ENCODE measurements at regions not wholly inside any gene's neighbourhood (a gene's known extent, or its start where the extent isn't known, plus 50 kb on each side); places are given as distances from the start of the nearest gene placed in this dataset.

DNA sequence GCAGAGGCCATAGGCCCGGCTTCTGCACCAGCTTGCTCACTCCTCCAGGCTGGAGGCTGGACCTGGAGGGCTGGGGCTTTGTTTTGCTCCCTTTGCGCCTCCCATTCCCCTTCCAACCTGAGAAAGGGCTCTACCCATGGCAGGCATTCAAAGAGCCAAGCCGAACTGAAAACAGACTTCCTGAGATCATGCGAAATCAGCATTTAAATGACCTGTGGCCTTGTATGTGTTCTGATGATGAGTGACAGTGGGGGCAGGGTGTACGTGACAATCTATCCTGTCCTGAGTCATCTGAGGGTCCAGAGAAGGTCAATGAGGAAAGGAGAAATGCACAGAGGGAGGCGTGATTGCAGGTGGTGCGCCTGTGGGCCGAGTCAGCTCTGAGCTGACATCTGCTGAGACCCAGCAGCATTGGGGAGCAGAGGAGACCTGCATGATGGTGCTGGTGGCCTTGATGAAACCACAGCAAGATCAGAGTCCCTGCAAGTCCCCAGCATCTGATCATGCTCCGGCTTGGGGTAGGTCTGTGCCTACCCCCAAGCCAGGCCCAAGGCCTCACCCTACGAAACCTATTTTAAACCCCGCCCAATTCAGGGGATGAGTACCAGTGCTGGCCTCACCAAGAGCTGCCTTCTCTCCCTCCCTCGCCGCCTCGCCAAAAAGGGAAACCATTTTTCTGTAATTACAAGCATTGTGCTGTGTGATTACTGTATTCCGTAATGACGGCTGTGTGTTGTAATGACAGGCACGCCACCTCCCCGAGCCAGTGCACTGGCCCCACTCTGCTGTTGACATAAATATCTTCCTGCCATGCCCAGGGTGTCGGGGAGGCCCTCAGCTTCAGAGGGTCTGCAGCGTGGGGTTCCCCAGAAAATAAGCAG is 95.2 kb upstream of the ANO1 start:
- no peak for ATAC-seq
- intact Hi-C loops (cut with DNase I), result no loop called here
- WGBS, result 83% methylated on average over 20 of the region's 20 CpGs
- Histone ChIP-seq H3K27ac (ENCODE audit: low read length) (no peak overlapping the region), H3K4me1 (ENCODE audit: control insufficient read depth, insufficient read depth, low read length) (no peaks in the 10 kb centered on the region), H3K9me3 (ENCODE audit: control insufficient read depth, low read length) (no peaks in the 10 kb centered on the region), H3K4me3 (ENCODE audit: low read length) (no peak overlapping the region), H3K27me3 (ENCODE audit: control insufficient read depth, insufficient read depth) (no peaks in the 10 kb centered on the region)
- no peak for DNase-seq

DNA sequence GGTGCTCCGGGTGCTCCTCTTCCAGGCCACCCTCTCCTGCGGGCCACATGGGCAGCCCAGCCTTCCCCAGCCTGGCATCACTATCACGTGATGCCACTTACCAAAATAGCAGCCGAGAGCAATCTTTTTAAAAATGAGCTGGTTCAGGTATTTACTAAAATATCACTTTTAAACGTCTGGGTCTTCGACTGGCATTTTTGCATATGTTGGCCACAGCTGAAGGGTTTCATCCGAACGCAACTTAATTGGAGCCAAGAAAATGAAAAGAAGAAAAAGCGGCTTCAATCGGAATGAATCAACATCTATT is 94.6 kb upstream of the ANO1 start:
- intact Hi-C loops (cut with DNase I), result no loop called here
- no peak for DNase-seq
- H3K27me3 ChIP-seq (ENCODE audit: control insufficient read depth, insufficient read depth), result no peaks in the 10 kb centered on the region
- H3K4me1 ChIP-seq (ENCODE audit: control insufficient read depth, insufficient read depth, low read length), result no peaks in the 10 kb centered on the region
- H3K4me3 ChIP-seq (ENCODE audit: low read length), result no peak overlapping the region
- WGBS, result 71% methylated on average over 10 of the region's 10 CpGs
- no peaks in the 10 kb centered on the region for H3K9me3 ChIP-seq (ENCODE audit: control insufficient read depth, low read length)
- ATAC-seq, result no peak
- no peak overlapping the region for H3K27ac ChIP-seq (ENCODE audit: low read length)

DNA sequence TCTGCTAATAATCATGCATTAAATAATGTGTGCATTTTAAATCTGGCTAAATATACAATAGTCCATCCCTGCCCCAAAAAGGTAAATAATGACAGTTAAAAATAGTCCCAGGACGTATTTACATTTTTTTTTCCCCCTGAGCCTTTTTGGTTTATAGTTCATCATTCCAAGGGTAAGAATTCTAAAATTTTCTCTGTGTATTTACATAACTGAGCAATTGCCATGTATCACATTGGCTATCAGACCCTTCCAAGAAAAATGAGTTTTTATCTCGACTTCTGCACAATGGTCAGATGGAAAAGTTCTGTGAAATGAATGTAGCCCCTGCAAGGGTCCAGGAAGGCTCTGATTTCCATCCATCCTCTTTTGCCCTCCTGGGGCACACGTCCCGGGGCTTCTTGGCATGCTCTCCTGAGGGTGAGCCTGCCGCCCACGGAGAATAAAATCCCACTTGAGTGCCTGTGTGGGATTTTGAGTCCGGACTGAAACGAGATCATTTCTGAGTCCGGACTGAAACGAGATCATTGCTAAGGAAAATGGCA is 94.1 kb upstream of the ANO1 start:
- no peaks in the 10 kb centered on the region for H3K27me3 ChIP-seq (ENCODE audit: control insufficient read depth, insufficient read depth)
- ATAC-seq, result no peak

DNA sequence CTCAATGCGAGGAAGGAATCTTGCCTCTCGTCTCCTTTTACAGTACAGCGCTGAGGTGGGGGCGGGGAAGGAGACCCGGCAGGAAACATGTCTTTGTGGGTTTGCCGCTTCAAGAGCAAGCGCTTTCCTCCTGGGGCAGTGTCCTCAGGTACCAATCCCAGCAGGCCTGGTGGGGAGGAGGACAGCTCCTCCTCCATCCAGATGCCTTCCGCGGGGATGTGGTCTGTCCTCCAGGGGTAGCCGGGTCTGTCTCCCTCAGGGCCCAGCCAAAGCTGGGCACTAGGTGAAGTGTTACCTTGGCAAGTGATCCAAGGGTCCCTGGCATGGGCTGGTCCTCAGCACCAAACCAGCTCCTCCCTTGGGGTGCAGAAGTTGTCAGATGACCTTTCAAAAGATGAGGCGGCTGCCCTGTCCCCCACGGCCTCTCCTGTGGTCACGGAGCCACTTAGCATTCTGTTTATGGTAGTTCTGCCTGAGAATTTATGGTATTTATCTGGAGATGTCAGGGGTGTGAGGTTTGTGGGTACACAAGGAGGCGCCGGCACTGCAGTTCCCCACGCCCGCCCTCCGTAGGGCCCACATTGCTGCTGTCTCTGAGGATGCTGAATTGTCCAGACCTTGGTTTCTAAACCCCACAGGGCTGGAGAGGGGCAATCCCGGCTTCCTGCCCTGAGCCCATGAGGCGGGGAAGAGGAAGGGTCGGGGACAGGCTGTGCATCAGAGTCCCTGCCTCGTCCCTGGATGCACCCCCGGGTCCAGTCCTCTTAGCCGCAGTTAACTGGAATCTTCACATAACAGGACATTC is 93.5 kb upstream of the ANO1 start:
- 27% methylated on average over 24 of the region's 24 CpGs for WGBS
- ATAC-seq (no peak), DNase-seq (no peak)
- no peak overlapping the region for H3K4me3 ChIP-seq (ENCODE audit: low read length)
- intact Hi-C loops (cut with DNase I), result no loop called here
- H3K9me3 ChIP-seq (ENCODE audit: control insufficient read depth, low read length), result no peaks in the 10 kb centered on the region
- H3K4me1 ChIP-seq (ENCODE audit: control insufficient read depth, insufficient read depth, low read length), result no peaks in the 10 kb centered on the region
- no peak overlapping the region for H3K27ac ChIP-seq (ENCODE audit: low read length)
- H3K27me3 ChIP-seq (ENCODE audit: control insufficient read depth, insufficient read depth), result no peaks in the 10 kb centered on the region

More for the DNA sequence above, 94.1 kb upstream of the ANO1 start:
- Histone ChIP-seq H3K4me3 (ENCODE audit: low read length) (no peak overlapping the region), H3K4me1 (ENCODE audit: control insufficient read depth, insufficient read depth, low read length) (no peaks in the 10 kb centered on the region), H3K9me3 (ENCODE audit: control insufficient read depth, low read length) (no peaks in the 10 kb centered on the region), H3K27ac (ENCODE audit: low read length) (no peak overlapping the region)
- intact Hi-C loops (cut with DNase I), result no loop called here
- WGBS, result 16% methylated on average over 10 of the region's 10 CpGs
- no peak for DNase-seq

DNA sequence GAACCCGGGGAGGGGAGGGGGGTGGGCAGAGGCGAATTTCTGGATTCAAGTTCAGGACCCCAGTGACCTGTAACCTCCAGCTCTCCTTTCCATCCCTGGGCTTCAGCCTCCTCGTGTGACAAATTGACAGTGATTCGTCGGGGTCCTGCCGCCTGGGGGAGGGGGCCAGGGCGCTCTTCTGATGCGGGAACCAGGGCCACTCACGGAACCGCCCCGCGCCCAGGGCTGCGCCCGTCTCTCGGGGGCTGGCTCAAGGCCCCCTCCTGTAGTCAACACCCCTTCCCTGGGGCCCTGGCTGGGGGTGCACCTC is 92.8 kb upstream of the ANO1 start:
- H3K27me3 ChIP-seq (ENCODE audit: control insufficient read depth, insufficient read depth), result no peaks in the 10 kb centered on the region
- peak overlapping the region; percentile 20 for H3K4me3 ChIP-seq (ENCODE audit: low read length)
- H3K9me3 ChIP-seq (ENCODE audit: control insufficient read depth, low read length), result no peaks in the 10 kb centered on the region
- WGBS, result 3% methylated on average over 15 of the region's 15 CpGs
- DNase-seq, result no peak
- no peak overlapping the region for H3K27ac ChIP-seq (ENCODE audit: low read length)
- no peaks in the 10 kb centered on the region for H3K4me1 ChIP-seq (ENCODE audit: control insufficient read depth, insufficient read depth, low read length)
- no peak for ATAC-seq
- intact Hi-C loops (cut with DNase I), result no loop called here

DNA sequence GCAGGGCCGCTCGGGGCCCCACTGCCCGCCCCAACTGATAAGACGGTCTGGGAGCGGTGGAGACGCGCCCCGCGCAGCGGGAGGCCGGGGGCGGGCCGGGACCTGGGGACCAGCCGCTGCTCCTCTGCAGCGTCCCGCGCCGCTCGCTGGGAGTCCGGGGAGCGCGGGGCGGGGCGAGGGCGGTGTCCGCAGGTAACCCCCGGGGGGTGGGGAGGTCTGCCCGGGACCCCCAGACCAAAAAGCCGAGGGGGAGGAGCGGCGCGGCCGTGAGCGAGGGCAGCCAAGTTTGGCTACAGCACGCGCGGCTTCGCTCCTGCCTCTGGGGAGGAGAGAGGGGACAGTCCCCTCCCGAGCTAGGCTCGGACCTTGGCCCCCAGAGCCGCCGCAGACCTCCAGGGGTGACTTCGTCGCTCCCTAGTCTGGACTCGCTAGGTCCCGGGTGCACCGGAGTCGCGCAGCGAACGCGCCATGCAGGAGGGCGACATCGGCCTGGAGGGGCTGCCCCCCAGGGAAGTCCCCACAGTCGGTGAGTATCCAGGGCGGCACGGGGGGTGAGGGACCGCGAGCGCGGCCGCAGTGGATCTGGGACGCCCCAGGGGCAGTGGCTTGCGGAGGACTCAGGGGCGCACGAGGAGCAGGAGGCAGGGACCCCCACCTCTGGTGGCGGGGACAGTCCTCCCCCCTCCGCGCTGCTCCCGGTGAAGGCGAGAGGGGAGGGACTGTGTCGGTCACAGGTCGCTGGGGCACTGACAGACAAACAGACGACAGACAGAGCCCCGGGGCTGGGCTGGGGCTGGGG is 92.3 kb upstream of the ANO1 start:
- no peak overlapping the region for H3K27ac ChIP-seq (ENCODE audit: low read length)
- WGBS, result 1% methylated on average over 75 of the region's 75 CpGs
- no peaks in the 10 kb centered on the region for H3K4me1 ChIP-seq (ENCODE audit: control insufficient read depth, insufficient read depth, low read length)
- H3K9me3 ChIP-seq (ENCODE audit: control insufficient read depth, low read length), result no peaks in the 10 kb centered on the region
- DNase-seq (peak in 1 of 3 donors; percentile 69), ATAC-seq (peak; percentile 25 to 29)
- H3K4me3 ChIP-seq (ENCODE audit: low read length), result peak overlapping the region; percentile 20
- no peaks in the 10 kb centered on the region for H3K27me3 ChIP-seq (ENCODE audit: control insufficient read depth, insufficient read depth)
- intact Hi-C loops (cut with DNase I), result no loop called here

DNA sequence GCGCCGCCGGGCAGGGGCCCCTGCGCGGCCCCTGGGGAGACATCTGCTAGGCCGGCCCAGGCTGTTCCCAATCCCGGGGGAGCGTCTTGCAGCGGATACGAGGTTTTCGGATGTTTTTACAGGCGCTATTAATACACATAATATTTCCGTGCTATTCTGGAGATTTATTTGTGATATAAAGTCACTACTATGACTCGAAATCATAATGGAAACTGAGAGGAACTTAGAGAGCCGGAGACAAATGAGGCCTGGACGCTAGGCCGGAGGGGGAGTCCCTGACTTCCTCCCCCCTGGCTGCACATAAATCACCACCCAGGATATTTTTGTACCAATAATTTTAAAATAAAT is 91.7 kb upstream of the ANO1 start:
- H3K27ac ChIP-seq (ENCODE audit: low read length), result no peak overlapping the region
- DNase-seq, result no peak

DNA sequence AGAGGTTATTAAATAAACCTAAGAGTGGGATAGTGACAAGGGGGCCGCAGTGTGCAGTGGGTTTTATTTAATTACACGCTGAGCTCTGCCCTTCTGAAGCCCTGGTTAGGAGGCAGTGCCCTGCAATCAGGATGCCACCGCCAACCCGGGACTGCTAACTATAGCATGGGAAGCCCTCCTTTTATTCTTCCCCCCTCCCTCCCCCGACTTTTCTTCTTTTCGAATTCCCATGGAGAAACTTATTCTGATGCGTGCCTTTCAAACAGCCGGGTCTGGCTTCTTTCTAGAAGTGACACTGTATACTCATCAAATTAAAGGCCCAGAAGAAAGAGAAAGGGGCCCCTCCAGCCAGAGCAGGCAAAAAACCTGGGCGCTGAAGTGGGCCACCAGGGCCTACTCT is 91.3 kb upstream of the ANO1 start:
- DNase-seq, result no peak
- no peaks in the 10 kb centered on the region for H3K27me3 ChIP-seq (ENCODE audit: control insufficient read depth, insufficient read depth)
- no peaks in the 10 kb centered on the region for H3K4me1 ChIP-seq (ENCODE audit: control insufficient read depth, insufficient read depth, low read length)
- H3K9me3 ChIP-seq (ENCODE audit: control insufficient read depth, low read length), result no peaks in the 10 kb centered on the region
- no peak for ATAC-seq
- 67% methylated on average over 9 of the region's 9 CpGs for WGBS
- H3K4me3 ChIP-seq (ENCODE audit: low read length), result no peak overlapping the region
- peak overlapping the region; percentile 5 for H3K27ac ChIP-seq (ENCODE audit: low read length)
- intact Hi-C loops (cut with DNase I), result no loop called here

More for the DNA sequence above, 91.7 kb upstream of the ANO1 start:
- H3K9me3 ChIP-seq (ENCODE audit: control insufficient read depth, low read length), result no peaks in the 10 kb centered on the region
- ATAC-seq, result peak in 1 of 2 donors; percentile 6
- 16% methylated on average over 17 of the region's 17 CpGs for WGBS
- intact Hi-C loops (cut with DNase I), result no loop called here
- no peaks in the 10 kb centered on the region for H3K27me3 ChIP-seq (ENCODE audit: control insufficient read depth, insufficient read depth)
- no peaks in the 10 kb centered on the region for H3K4me1 ChIP-seq (ENCODE audit: control insufficient read depth, insufficient read depth, low read length)
- peak overlapping the region; percentile 20 for H3K4me3 ChIP-seq (ENCODE audit: low read length)

DNA sequence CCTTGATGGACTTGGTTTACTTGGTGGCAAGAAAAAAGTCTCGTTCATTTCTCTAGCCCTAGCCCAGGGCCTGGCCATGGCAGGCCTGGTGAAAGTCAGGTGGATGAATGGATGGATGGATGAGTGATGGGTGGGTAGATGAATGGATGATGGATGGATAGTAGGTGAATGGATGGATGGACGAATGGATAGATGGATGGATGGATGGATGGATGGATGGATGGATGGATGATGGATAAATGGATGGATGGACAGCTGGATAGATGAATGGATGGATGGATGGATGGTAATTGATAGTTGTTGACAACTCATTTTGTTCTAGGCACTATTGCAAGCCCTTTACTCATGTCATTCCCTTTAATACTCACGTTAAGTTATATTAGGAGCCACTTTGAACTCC is 86.1 kb upstream of the ANO1 start:
- Histone ChIP-seq H3K4me3 (ENCODE audit: low read length) (no peak overlapping the region), H3K4me1 (ENCODE audit: control insufficient read depth, insufficient read depth, low read length) (no peaks in the 10 kb centered on the region), H3K27ac (ENCODE audit: low read length) (no peak overlapping the region), H3K9me3 (ENCODE audit: control insufficient read depth, low read length) (no peaks in the 10 kb centered on the region), H3K27me3 (ENCODE audit: control insufficient read depth, insufficient read depth) (no peaks in the 10 kb centered on the region)
- DNase-seq (no peak), ATAC-seq (no peak)
- WGBS, result 94% methylated on average over 3 of the region's 3 CpGs
- intact Hi-C loops (cut with DNase I), result no loop called here

DNA sequence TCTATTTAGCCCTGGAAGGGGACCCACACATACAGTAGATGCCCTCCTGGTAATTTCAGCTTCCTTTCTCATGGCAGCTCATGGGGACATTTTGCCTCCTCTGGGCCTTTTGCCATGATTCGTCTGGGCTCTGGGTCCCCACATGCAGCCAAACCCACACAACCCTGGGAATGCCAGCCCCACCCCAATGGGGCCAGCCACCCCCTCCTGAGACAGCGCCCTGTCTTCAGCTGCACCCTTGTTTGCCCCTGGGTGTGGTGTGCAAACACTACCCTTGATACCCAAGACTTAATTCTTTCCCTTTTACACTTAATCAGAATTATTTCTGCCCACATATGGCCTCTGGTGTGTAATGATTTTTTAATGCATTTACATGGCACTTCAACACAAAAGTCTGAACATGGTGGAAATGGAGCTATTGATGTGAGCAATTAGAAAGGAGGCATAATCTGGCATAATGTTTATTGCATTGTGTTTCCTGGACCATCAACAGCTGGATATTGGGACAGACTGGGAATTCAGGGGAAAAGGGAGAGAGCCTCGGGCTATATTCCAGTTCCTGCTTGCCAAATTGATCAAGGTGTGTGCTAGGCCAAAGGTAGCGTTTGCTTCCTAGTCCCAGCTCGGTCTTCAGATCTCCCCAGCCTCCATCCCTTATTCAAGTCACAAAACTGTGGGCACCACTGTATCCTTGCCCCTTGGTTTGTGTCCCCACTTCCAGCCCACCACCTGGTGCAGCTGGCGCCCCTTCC is 85.0 kb upstream of the ANO1 start:
- intact Hi-C loops (cut with DNase I), result no loop called here
- no peak for DNase-seq
- H3K4me1 ChIP-seq (ENCODE audit: control insufficient read depth, insufficient read depth, low read length), result no peaks in the 10 kb centered on the region
- no peaks in the 10 kb centered on the region for H3K9me3 ChIP-seq (ENCODE audit: control insufficient read depth, low read length)
- H3K4me3 ChIP-seq (ENCODE audit: low read length), result no peak overlapping the region
- no peaks in the 10 kb centered on the region for H3K27me3 ChIP-seq (ENCODE audit: control insufficient read depth, insufficient read depth)
- 82% methylated on average over 6 of the region's 6 CpGs for WGBS
- ATAC-seq, result no peak
- H3K27ac ChIP-seq (ENCODE audit: low read length), result no peak overlapping the region

All from right cardiac atrium (tissue), 5 donors.